Right lobe of liver (tissue), 6 donors: ENCODE measurements at regions not wholly inside any gene's neighbourhood (a gene's known extent, or its start where the extent isn't known, plus 50 kb on each side); places are given as distances from the start of the nearest gene placed in this dataset.
A peak's percentile ranks its signal among the peaks of the same experiment; 100 is the strongest.

ENCODE experiments used
- ATAC-seq, 4 donors: fragments of 200-7000 bp; cut with Tn5 transposase; one replicate each; pipeline ENCODE4 v1.9.1; 2020; ENCODE audit warnings: mild to moderate bottlenecking in 4 of 4, moderate library complexity in 4 of 4
- DNase-seq, 3 donors: peaks; one replicate each; pipeline ENCODE4 v3.0.0-alpha.2; 2020
- H3K27ac ChIP-seq, 3 donors: fragments of 200-600 bp; one replicate each; pipeline ENCODE4 v1.8.0; 2022
- H3K27me3 ChIP-seq, 2 donors: fragments of 200-600 bp; one replicate each; pipeline ENCODE4 v1.8.0; 2022
- H3K36me3 ChIP-seq, 4 donors: fragments of 200-600 bp; sonication (generic) in 1 of 4; one replicate each; pipeline versions ENCODE4 v1.5.1 to v1.8.0; 2017 to 2022; ENCODE audit warnings: control low read depth in 1 of 4
- H3K4me1 ChIP-seq, 4 donors: fragments of 200-600 bp; sonication (generic) in 1 of 4; one replicate each; pipeline versions ENCODE4 v1.5.1 to v1.8.0; 2017 to 2022; ENCODE audit warnings: control low read depth in 1 of 4
- H3K4me3 ChIP-seq, 3 donors: fragments of 200-600 bp; one replicate each; pipeline ENCODE4 v1.8.0; 2022
- H3K9me3 ChIP-seq, 4 donors: fragments of 200-600 bp; sonication (generic) in 1 of 4; one replicate each; pipeline versions ENCODE4 v1.5.1 to v1.8.0; 2017 to 2022; ENCODE audit warnings: control low read depth in 1 of 4
- POLR2A ChIP-seq: fragments of 450-650 bp; IDR thresholded peaks from one replicate; pipeline ENCODE4 v1.6.1; 2017; ENCODE audit warnings: antibody characterized with exemption, mild to moderate bottlenecking
- WGBS: methylation state at CpG from one replicate; pipeline ENCODE4 v1.1.6; 2018; ENCODE audit warnings: low coverage, low lambda C conversion rate; ENCODE audit not compliant: insufficient coverage; ENCODE audit errors: missing lambda C conversion rate; 5-methylcytosine and 5-hydroxymethylcytosine counted together
- intact Hi-C, 2 donors: fragments of 100-400 bp; cut with DNase I; formaldehyde crosslinking; loops; one replicate each; pipeline versions ENCODE4 v1.11.2 to v1.14.1; 2022
- TF ChIP-seq, protein P1 (sequence below), 4 donors: fragments of 200-600 bp in 3 of 4; fragments of 450-650 bp in 1 of 4; IDR thresholded peaks; one replicate each; pipeline versions ENCODE4 v1.5.1 to v1.8.0; 2016 to 2022; ENCODE audit warnings: antibody characterized with exemption in 4 of 4, mild to moderate bottlenecking in 2 of 4
- donor health status: DM: no; HTN: yes; CAD: no.
- donor health status: DM: no; HTN: no; CAD: no.
- donor health status: DM: no; HTN: no; CAD: no.
- donor health status: DM: no; HTN: yes; CAD: no.
- donor health status: DM: no; HTN: yes; CAD: no.

GRCh38 chr13:73254827-73255226 is 196.0 kb downstream of the KLF5 start:
- no peak overlapping the region for H3K4me3 ChIP-seq
- no peaks in the 10 kb centered on the region for H3K27me3 ChIP-seq
- no peaks in the 10 kb centered on the region for H3K36me3 ChIP-seq
- H3K4me1 ChIP-seq = no peaks in the 10 kb centered on the region
- 41% methylated on average over 2 of the region's 2 CpGs for WGBS
- no peak for DNase-seq
- no peak for ATAC-seq
- no peaks in the 10 kb centered on the region for H3K9me3 ChIP-seq
- no peak overlapping the region for H3K27ac ChIP-seq
- intact Hi-C loops = no loop called here
- TF ChIP-seq, protein P1, sequence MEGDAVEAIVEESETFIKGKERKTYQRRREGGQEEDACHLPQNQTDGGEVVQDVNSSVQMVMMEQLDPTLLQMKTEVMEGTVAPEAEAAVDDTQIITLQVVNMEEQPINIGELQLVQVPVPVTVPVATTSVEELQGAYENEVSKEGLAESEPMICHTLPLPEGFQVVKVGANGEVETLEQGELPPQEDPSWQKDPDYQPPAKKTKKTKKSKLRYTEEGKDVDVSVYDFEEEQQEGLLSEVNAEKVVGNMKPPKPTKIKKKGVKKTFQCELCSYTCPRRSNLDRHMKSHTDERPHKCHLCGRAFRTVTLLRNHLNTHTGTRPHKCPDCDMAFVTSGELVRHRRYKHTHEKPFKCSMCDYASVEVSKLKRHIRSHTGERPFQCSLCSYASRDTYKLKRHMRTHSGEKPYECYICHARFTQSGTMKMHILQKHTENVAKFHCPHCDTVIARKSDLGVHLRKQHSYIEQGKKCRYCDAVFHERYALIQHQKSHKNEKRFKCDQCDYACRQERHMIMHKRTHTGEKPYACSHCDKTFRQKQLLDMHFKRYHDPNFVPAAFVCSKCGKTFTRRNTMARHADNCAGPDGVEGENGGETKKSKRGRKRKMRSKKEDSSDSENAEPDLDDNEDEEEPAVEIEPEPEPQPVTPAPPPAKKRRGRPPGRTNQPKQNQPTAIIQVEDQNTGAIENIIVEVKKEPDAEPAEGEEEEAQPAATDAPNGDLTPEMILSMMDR (IDR thresholded peaks at IDR 0.05) = no peak
- no peak for TF ChIP-seq POLR2A

DNA sequence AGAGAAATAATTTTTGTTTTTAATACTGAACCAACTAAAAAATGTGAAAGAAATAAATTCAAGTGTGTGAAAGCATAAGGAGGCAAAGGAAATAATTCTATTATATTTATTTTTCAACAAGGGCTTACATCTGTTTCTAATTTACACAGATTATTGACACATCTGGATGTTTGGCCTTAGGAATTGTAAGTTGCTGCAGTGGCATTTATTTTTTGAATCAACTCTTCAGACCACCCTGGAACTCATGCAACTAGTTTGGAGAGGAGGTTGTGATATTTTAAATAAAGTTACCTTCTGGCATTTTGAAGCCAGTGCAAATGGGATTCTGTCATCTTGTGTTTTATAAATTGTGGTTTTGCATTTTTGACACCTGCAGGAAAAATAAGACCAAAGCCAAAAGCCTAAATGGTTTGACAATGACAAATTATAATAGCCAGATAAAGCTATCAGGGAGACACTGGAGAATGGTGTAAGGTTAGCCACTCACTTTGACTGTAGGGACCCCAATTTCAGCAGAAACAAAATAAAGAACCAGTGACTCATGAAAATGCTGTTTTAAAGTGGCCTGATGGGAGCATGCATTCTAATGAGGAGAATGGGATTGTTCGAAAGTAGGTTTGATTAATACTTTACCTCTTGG is 192.9 kb downstream of the KLF5 start:
- H3K4me3 ChIP-seq = no peak overlapping the region
- TF ChIP-seq POLR2A = no peak
- TF ChIP-seq, protein P1 (IDR thresholded peaks at IDR 0.05) = no peak

GRCh38 chr13:73250061-73250460 is 191.3 kb downstream of the KLF5 start:
- 79% methylated on average over 5 of the region's 7 CpGs for WGBS
- TF ChIP-seq, protein P1 (IDR thresholded peaks at IDR 0.05) = no peak
- no peak for TF ChIP-seq POLR2A
- ATAC-seq = no peak
- no peaks in the 10 kb centered on the region for H3K9me3 ChIP-seq
- no peaks in the 10 kb centered on the region for H3K36me3 ChIP-seq
- no peak overlapping the region for H3K4me3 ChIP-seq
- H3K27me3 ChIP-seq = no peaks in the 10 kb centered on the region
- H3K27ac ChIP-seq = no peak overlapping the region
- intact Hi-C loops = no loop called here
- H3K4me1 ChIP-seq = no peaks in the 10 kb centered on the region
- no peak for DNase-seq

More for the DNA sequence above, 192.9 kb downstream of the KLF5 start:
- Histone ChIP-seq H3K36me3 (no peaks in the 10 kb centered on the region), H3K27ac (no peak overlapping the region), H3K4me1 (no peaks in the 10 kb centered on the region), H3K27me3 (no peaks in the 10 kb centered on the region), H3K9me3 (no peaks in the 10 kb centered on the region)
- DNase-seq (no peak), ATAC-seq (no peak)
- intact Hi-C loops = no loop called here
- WGBS = 70% methylated on average over 1 of the region's 1 CpG

- Histone ChIP-seq H3K4me1 (no peaks in the 10 kb centered on the region), H3K9me3 (no peaks in the 10 kb centered on the region), H3K27ac (no peak overlapping the region), H3K4me3 (no peak overlapping the region), H3K27me3 (no peaks in the 10 kb centered on the region), H3K36me3 (no peaks in the 10 kb centered on the region)
- ATAC-seq (peak in 2 of 4 donors; percentile 39 to 66), DNase-seq (no peak)
- no peak for TF ChIP-seq POLR2A
- TF ChIP-seq, protein P1 (IDR thresholded peaks at IDR 0.05) = no peak
- 45% methylated on average over 7 of the region's 7 CpGs for WGBS
- intact Hi-C loops = no loop called here
Observed at GRCh38 chr13:73248711-73249580, 190.1 kb downstream of the KLF5 start.
